Testis (tissue), 2 donors: ENCODE measurements at regions not wholly inside any gene's neighbourhood (a gene's known extent, or its start where the extent isn't known, plus 50 kb on each side); places are given as distances from the start of the nearest gene placed in this dataset.

Source experiments
- CTCF ChIP-seq, 3 experiments: fragments of 450-650 bp in 2 of 3; fragments of 200-600 bp in 1 of 3; sonication (generic) in 1 of 3; IDR thresholded peaks; one replicate each; pipeline ENCODE4 v1.5.1; 2016 to 2019; ENCODE audit warnings: antibody characterized with exemption in 3 of 3, mild to moderate bottlenecking in 2 of 3, moderate library complexity in 1 of 3
- POLR2A ChIP-seq: fragments of 450-650 bp; IDR thresholded peaks from one replicate; pipeline ENCODE4 v1.6.1; 2017; ENCODE audit warnings: antibody characterized with exemption, mild to moderate bottlenecking, moderate library complexity

- TF ChIP-seq CTCF (IDR thresholded peaks at IDR 0.05) (no peak), POLR2A (no peak)
These were observed 556.5 kb downstream of the QKI start for GRCh38 chr6:163970846-163971564.
